Parathyroid adenoma (tissue), 2 donors: ENCODE measurements at regions not wholly inside any gene's neighbourhood (a gene's known extent, or its start where the extent isn't known, plus 50 kb on each side); places are given as distances from the start of the nearest gene placed in this dataset.
"Not testable (repeated sequence)": the region's sequence is repeated elsewhere in the genome, so short reads cannot be mapped to it uniquely, and the experiment has no call there.

Experiments used
- H2AFZ ChIP-seq: fragments of 300-600 bp; sonication (generic); one replicate; pipeline ENCODE4 v1.7.0; 2017; ENCODE audit warnings: antibody characterized with exemption, mild to moderate bottlenecking
- H3K27ac ChIP-seq: fragments of 300-600 bp; sonication (generic); one replicate; pipeline ENCODE4 v1.7.0; 2017
- H3K27me3 ChIP-seq: fragments of 300-600 bp; sonication (generic); one replicate; pipeline ENCODE4 v1.7.0; 2017; ENCODE audit warnings: low read length; ENCODE audit not compliant: control insufficient read depth, insufficient read depth
- H3K36me3 ChIP-seq: fragments of 300-600 bp; sonication (generic); one replicate; pipeline ENCODE4 v1.7.0; 2017; ENCODE audit warnings: low read length; ENCODE audit not compliant: control insufficient read depth, insufficient read depth
- H3K4me1 ChIP-seq: fragments of 300-600 bp; sonication (generic); one replicate; pipeline ENCODE4 v1.7.0; 2017; ENCODE audit warnings: control low read depth
- H3K4me2 ChIP-seq: fragments of 300-600 bp; sonication (generic); one replicate; pipeline ENCODE4 v1.7.0; 2017; ENCODE audit warnings: low read length
- H3K4me3 ChIP-seq: fragments of 300-600 bp; sonication (generic); one replicate; pipeline ENCODE4 v1.7.0; 2017; ENCODE audit warnings: low read depth, low read length
- H3K79me2 ChIP-seq: fragments of 300-600 bp; sonication (generic); one replicate; pipeline ENCODE4 v1.7.0; 2017; ENCODE audit warnings: control low read depth
- H3K9ac ChIP-seq: fragments of 300-600 bp; sonication (generic); one replicate; pipeline ENCODE4 v1.7.0; 2017; ENCODE audit warnings: mild to moderate bottlenecking
- H3K9me3 ChIP-seq: fragments of 300-600 bp; sonication (generic); one replicate; pipeline ENCODE4 v1.7.0; 2017; ENCODE audit warnings: low read length; ENCODE audit not compliant: control insufficient read depth
- TF ChIP-seq, protein P1 (sequence below): fragments of 300-600 bp; sonication (generic); IDR thresholded peaks from one replicate; pipeline ENCODE4 v1.7.0; 2017; ENCODE audit warnings: antibody characterized with exemption, mild to moderate bottlenecking
- donor health status: primary hyperparathyroidism.

DNA sequence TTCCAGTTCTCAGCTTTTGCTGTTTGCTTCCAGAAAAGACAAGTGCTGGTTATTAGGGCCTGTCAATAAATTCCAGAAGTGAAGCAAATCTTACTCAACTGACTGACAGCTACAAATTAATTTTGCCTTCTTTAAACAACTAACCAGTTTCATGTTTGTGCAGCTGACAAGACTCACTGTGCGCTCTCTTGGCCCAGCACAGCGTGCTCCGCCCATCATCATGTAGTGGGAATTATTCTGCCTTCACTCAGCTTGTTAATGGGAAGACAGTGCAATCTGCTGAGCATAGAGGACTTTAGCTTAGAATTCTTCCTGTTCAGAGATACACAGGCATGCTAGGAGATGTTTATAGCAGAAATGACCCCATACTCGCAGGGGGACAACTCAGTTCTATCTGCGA, 808.9 kb downstream of the CCSER2 start:
- H3K9me3 ChIP-seq: no peaks in the 10 kb centered on the region
- TF ChIP-seq, protein P1, sequence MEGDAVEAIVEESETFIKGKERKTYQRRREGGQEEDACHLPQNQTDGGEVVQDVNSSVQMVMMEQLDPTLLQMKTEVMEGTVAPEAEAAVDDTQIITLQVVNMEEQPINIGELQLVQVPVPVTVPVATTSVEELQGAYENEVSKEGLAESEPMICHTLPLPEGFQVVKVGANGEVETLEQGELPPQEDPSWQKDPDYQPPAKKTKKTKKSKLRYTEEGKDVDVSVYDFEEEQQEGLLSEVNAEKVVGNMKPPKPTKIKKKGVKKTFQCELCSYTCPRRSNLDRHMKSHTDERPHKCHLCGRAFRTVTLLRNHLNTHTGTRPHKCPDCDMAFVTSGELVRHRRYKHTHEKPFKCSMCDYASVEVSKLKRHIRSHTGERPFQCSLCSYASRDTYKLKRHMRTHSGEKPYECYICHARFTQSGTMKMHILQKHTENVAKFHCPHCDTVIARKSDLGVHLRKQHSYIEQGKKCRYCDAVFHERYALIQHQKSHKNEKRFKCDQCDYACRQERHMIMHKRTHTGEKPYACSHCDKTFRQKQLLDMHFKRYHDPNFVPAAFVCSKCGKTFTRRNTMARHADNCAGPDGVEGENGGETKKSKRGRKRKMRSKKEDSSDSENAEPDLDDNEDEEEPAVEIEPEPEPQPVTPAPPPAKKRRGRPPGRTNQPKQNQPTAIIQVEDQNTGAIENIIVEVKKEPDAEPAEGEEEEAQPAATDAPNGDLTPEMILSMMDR: no peak
- H3K27me3 ChIP-seq: no peaks in the 10 kb centered on the region
- no peak overlapping the region for H3K4me2 ChIP-seq
- no peak overlapping the region for H3K27ac ChIP-seq
- no peaks in the 10 kb centered on the region for H3K36me3 ChIP-seq
- H3K4me1 ChIP-seq: no peaks in the 10 kb centered on the region
- no peaks in the 10 kb centered on the region for H3K79me2 ChIP-seq
- no peak overlapping the region for H3K9ac ChIP-seq
- H3K4me3 ChIP-seq: no peak overlapping the region
- no peak overlapping the region for H2AFZ ChIP-seq

DNA sequence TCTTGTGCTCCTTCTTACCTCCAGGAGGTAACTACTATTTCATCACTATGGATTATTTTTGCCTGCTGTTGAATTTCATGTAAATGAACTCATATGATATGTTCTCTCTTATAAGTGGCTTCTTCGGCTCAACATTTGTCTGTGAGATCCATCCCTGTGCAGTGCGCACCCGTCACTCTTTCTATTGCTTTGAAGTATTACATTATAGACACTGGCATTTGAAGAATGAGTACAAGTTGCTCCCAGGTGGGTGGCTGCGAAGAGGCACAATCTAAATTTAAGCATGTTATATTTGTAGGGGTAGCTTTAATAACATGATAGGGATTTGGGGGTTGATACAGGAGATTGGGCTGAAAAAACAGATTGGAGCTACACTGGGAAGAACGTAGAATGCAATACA, 809.7 kb downstream of the CCSER2 start:
- H3K79me2 ChIP-seq: no peaks in the 10 kb centered on the region
- H3K9ac ChIP-seq: no peak overlapping the region
- no peaks in the 10 kb centered on the region for H3K36me3 ChIP-seq
- no peaks in the 10 kb centered on the region for H3K4me1 ChIP-seq
- H3K4me3 ChIP-seq: no peak overlapping the region
- H2AFZ ChIP-seq: no peak overlapping the region
- no peaks in the 10 kb centered on the region for H3K27me3 ChIP-seq
- H3K9me3 ChIP-seq: no peaks in the 10 kb centered on the region
- TF ChIP-seq, protein P1: no peak
- H3K27ac ChIP-seq: no peak overlapping the region
- no peak overlapping the region for H3K4me2 ChIP-seq

DNA sequence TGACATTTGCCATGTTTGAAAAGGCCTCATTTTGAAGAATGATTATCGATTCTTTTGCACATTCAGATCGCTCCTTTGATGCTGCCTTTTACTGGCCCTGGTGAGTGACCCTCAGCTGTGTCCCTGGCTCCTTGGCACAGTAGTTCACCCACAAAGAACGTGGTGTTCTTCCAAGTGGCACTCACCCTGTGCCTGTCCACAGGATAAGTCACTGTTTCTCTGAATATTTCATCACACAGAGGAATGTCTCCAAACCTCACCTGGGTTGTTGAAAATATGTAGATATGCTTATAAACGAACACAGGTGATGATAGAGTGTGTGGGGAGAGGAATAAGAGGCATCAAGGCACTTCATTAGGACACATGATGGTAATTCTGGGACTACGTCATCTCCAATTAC, 810.7 kb downstream of the CCSER2 start:
- Histone ChIP-seq H3K4me2 (no peak overlapping the region), H3K4me3 (no peak overlapping the region), H3K36me3 (no peaks in the 10 kb centered on the region), H3K9ac (no peak overlapping the region), H3K27me3 (no peaks in the 10 kb centered on the region), H3K27ac (no peak overlapping the region), H3K4me1 (no peaks in the 10 kb centered on the region), H3K79me2 (no peaks in the 10 kb centered on the region), H2AFZ (no peak overlapping the region), H3K9me3 (no peaks in the 10 kb centered on the region)
- TF ChIP-seq, protein P1: no peak

DNA sequence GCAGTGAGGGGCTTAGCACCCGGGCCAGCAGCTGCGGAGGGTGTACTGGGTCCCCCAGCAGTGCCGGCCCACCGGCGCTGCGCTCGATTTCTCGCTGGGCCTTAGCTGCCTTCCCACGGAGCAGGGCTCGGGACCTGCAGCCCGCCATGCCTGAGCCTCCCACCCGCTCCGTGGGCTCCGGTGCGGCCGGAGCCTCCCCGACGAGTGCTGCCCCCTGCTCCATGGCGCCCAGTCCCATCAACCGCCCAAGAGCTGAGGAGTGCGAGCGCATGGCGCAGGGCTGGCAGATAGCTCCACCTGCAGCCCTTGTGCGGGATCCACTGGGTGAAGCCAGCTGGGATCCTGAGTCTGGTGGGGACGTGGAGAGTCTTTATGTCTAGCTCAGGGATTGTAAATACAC, 813.1 kb downstream of the CCSER2 start:
- H2AFZ ChIP-seq, H3K9ac ChIP-seq, H3K36me3 ChIP-seq, H3K27me3 ChIP-seq, H3K79me2 ChIP-seq, H3K4me3 ChIP-seq, H3K9me3 ChIP-seq, H3K4me1 ChIP-seq, H3K4me2 ChIP-seq, H3K27ac ChIP-seq: not testable (repeated sequence)

DNA sequence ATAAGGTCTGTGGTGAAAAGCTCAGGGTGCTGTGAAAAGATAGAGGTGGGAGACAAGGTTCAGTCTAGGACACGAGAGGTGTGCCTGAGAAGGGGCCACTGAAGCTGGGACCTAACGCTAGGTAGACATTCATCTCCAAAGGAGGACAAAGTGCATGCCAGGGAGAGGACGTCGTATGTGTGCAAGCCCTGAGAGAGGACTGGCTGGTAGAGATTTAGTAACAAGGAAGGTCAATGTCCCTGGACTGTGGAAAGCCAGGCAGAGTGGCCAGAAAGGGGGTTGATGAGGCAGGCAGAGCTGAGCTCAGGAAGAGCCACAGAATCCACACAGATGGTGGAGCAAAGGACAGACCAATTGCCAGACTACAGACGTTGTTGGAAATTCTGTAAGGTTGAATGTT, 817.6 kb downstream of the CCSER2 start:
- Histone ChIP-seq H3K79me2 (no peaks in the 10 kb centered on the region), H3K27ac (no peak overlapping the region), H3K9ac (no peak overlapping the region), H2AFZ (no peak overlapping the region), H3K36me3 (no peaks in the 10 kb centered on the region), H3K4me1 (no peaks in the 10 kb centered on the region), H3K27me3 (no peaks in the 10 kb centered on the region), H3K4me2 (no peak overlapping the region), H3K4me3 (no peak overlapping the region), H3K9me3 (no peaks in the 10 kb centered on the region)
- TF ChIP-seq, protein P1: no peak
